ENCODE measurements at regions not wholly inside any gene's neighbourhood (a gene's known extent, or its start where the extent isn't known, plus 50 kb on each side); places are given as distances from the start of the nearest gene placed in this dataset.
"Not testable (repeated sequence)": the region's sequence is repeated elsewhere in the genome, so short reads cannot be mapped to it uniquely, and the experiment has no call there.

GRCh38 chr3:153809097-153809496 is 312.1 kb upstream of the ARHGEF26 start:
- intact Hi-C loops (cut with DNase I; ENCODE audit: low total_unique reads): no loop called here
- Histone ChIP-seq H3K27me3 (replicated peaks in 1 of 7) (no peaks in the 10 kb centered on the region), H3K9me3 (no peaks in the 10 kb centered on the region), H3K4me1 (no peaks in the 10 kb centered on the region), H3K4me3 (no peak overlapping the region), H3K36me3 (no peaks in the 10 kb centered on the region), H3K27ac (no peak overlapping the region)
- DNase-seq: no peak
- TF ChIP-seq POLR2A (IDR thresholded peaks at IDR 0.05) (no peak), CTCF (IDR thresholded peaks at IDR 0.05 in 8 of 11, conservative IDR thresholded peaks at IDR 0.05 in 3 of 11) (no peak), POLR2AphosphoS5 (IDR thresholded peaks at IDR 0.05) (no peak)
- 45 to 50% (median 48%) methylated on average over 2 of the region's 2 CpGs for WGBS, 5 donors

- H3K4me1 ChIP-seq: no peaks in the 10 kb centered on the region
- no peaks in the 10 kb centered on the region for H3K27me3 ChIP-seq (replicated peaks in 1 of 7)
- H3K27ac ChIP-seq: no peak overlapping the region
- intact Hi-C loops (cut with DNase I; ENCODE audit: low total_unique reads): no loop called here
- DNase-seq: no peak
- no peaks in the 10 kb centered on the region for H3K36me3 ChIP-seq
- TF ChIP-seq POLR2AphosphoS5 (IDR thresholded peaks at IDR 0.05) (no peak), POLR2A (IDR thresholded peaks at IDR 0.05) (no peak), CTCF (IDR thresholded peaks at IDR 0.05 in 8 of 11, conservative IDR thresholded peaks at IDR 0.05 in 3 of 11) (no peak)
- no peak overlapping the region for H3K4me3 ChIP-seq
- no peaks in the 10 kb centered on the region for H3K9me3 ChIP-seq
Observed at GRCh38 chr3:153818338-153818737, 302.9 kb upstream of the ARHGEF26 start.

GRCh38 chr3:153820035-153820434 is 301.2 kb upstream of the ARHGEF26 start:
- Histone ChIP-seq H3K27ac (no peak overlapping the region), H3K4me1 (no peaks in the 10 kb centered on the region), H3K4me3 (no peak overlapping the region), H3K9me3 (no peaks in the 10 kb centered on the region), H3K27me3 (replicated peaks in 1 of 7) (no peaks in the 10 kb centered on the region), H3K36me3 (no peaks in the 10 kb centered on the region)
- intact Hi-C loops (cut with DNase I; ENCODE audit: low total_unique reads): no loop called here
- DNase-seq: no peak
- TF ChIP-seq POLR2A (IDR thresholded peaks at IDR 0.05) (no peak), POLR2AphosphoS5 (IDR thresholded peaks at IDR 0.05) (no peak), CTCF (IDR thresholded peaks at IDR 0.05 in 8 of 11, conservative IDR thresholded peaks at IDR 0.05 in 3 of 11) (no peak)

- DNase-seq; H3K36me3 ChIP-seq; H3K9me3 ChIP-seq; H3K4me1 ChIP-seq; H3K4me3 ChIP-seq; H3K27ac ChIP-seq; intact Hi-C loops (cut with DNase I; ENCODE audit: low total_unique reads); H3K27me3 ChIP-seq (replicated peaks in 1 of 7): not testable (repeated sequence)
- WGBS, 5 donors: 76 to 97% (median 87%) methylated on average over 3 of the region's 3 CpGs
Observed at GRCh38 chr3:153828346-153828745, 292.8 kb upstream of the ARHGEF26 start.

GRCh38 chr3:153829606-153830170 is 291.5 kb upstream of the ARHGEF26 start:
- no peaks in the 10 kb centered on the region for H3K4me1 ChIP-seq
- 27 to 52% (median 43%) methylated on average over 2 of the region's 2 CpGs for WGBS, 5 donors
- no peaks in the 10 kb centered on the region for H3K9me3 ChIP-seq
- intact Hi-C loops (cut with DNase I; ENCODE audit: low total_unique reads): no loop called here
- no peaks in the 10 kb centered on the region for H3K36me3 ChIP-seq
- no peak for TF ChIP-seq POLR2A (IDR thresholded peaks at IDR 0.05)
- no peak for TF ChIP-seq POLR2AphosphoS5 (IDR thresholded peaks at IDR 0.05)
- no peak for TF ChIP-seq CTCF (IDR thresholded peaks at IDR 0.05 in 8 of 11, conservative IDR thresholded peaks at IDR 0.05 in 3 of 11)
- H3K27me3 ChIP-seq (replicated peaks in 1 of 7): no peaks in the 10 kb centered on the region
- H3K27ac ChIP-seq: no peak overlapping the region
- no peak for DNase-seq
- H3K4me3 ChIP-seq: no peak overlapping the region

Measured in spleen (tissue), 11 donors.